ENCODE measurements at regions not wholly inside any gene's neighbourhood (a gene's known extent, or its start where the extent isn't known, plus 50 kb on each side); places are given as distances from the start of the nearest gene placed in this dataset.

GRCh38 chr7:42461537-42461936, 224.5 kb upstream of the GLI3 start:
- no peaks in the 10 kb centered on the region for H3K9me3 ChIP-seq (ENCODE audit: insufficient read depth, low read length)
- no peak overlapping the region for H2AFZ ChIP-seq (ENCODE audit: low read depth, low read length, severe bottlenecking)
- no peaks in the 10 kb centered on the region for H3K36me3 ChIP-seq (ENCODE audit: low read length)
- H3K27me3 ChIP-seq (ENCODE audit: low read length) = no peaks in the 10 kb centered on the region
- no peaks in the 10 kb centered on the region for H4K20me1 ChIP-seq (ENCODE audit: low read depth, low read length)
- H3K4me3 ChIP-seq (ENCODE audit: insufficient read depth, low read length, poor library complexity, severe bottlenecking) = no peak overlapping the region
- H3K79me2 ChIP-seq (ENCODE audit: insufficient read depth, low read length) = no peaks in the 10 kb centered on the region
- TF ChIP-seq EZH2phosphoT487 (conservative IDR thresholded peaks at IDR 0.05; ENCODE audit: low read length) = no peak
- no peak for TF ChIP-seq CTCF (IDR thresholded peaks at IDR 0.05; ENCODE audit: insufficient read depth, low read length, poor library complexity, severe bottlenecking)
- H3K4me2 ChIP-seq (ENCODE audit: low read depth, low read length, poor library complexity, severe bottlenecking) = no peak overlapping the region
- no peak overlapping the region for H3K9ac ChIP-seq (ENCODE audit: low read length)
- H3K9me2 ChIP-seq (replicated peaks; ENCODE audit: insufficient read depth, low read length) = no peaks in the 10 kb centered on the region
- no peak overlapping the region for H3K27ac ChIP-seq (ENCODE audit: low read depth, low read length)
- H3F3A ChIP-seq (ENCODE audit: insufficient read depth) = no peaks in the 10 kb centered on the region

DNA sequence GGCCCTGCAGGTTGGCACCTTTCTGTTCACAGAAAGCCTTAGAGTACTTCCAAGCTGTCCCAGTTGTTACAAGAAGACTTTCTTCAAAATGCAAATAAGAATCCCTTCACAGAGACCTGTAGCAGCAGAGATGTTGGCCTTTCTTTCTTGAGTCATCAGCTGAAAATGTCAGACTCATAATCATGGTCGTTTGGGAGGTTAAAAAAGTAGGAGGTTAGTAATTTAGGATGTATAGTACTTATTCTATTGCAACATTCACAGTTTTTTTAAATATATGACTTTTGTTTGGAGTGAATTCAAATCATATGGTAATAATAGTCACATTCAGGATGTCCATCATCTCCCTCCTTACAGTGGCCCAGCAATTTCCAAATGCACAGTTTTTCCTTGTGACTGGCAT, 223.9 kb upstream of the GLI3 start:
- H2AFZ ChIP-seq (ENCODE audit: low read depth, low read length, severe bottlenecking) = no peak overlapping the region
- no peaks in the 10 kb centered on the region for H3K79me2 ChIP-seq (ENCODE audit: insufficient read depth, low read length)
- H3K9me3 ChIP-seq (ENCODE audit: insufficient read depth, low read length) = no peaks in the 10 kb centered on the region
- H4K20me1 ChIP-seq (ENCODE audit: low read depth, low read length) = no peaks in the 10 kb centered on the region
- TF ChIP-seq CTCF (IDR thresholded peaks at IDR 0.05; ENCODE audit: insufficient read depth, low read length, poor library complexity, severe bottlenecking) (no peak), EZH2phosphoT487 (conservative IDR thresholded peaks at IDR 0.05; ENCODE audit: low read length) (no peak)
- no peak overlapping the region for H3K9ac ChIP-seq (ENCODE audit: low read length)
- H3K27ac ChIP-seq (ENCODE audit: low read depth, low read length) = no peak overlapping the region
- no peaks in the 10 kb centered on the region for H3K9me2 ChIP-seq (replicated peaks; ENCODE audit: insufficient read depth, low read length)
- no peak overlapping the region for H3K4me2 ChIP-seq (ENCODE audit: low read depth, low read length, poor library complexity, severe bottlenecking)
- H3K4me3 ChIP-seq (ENCODE audit: insufficient read depth, low read length, poor library complexity, severe bottlenecking) = no peak overlapping the region
- no peaks in the 10 kb centered on the region for H3K27me3 ChIP-seq (ENCODE audit: low read length)
- H3K36me3 ChIP-seq (ENCODE audit: low read length) = no peaks in the 10 kb centered on the region
- no peaks in the 10 kb centered on the region for H3F3A ChIP-seq (ENCODE audit: insufficient read depth)

DNA sequence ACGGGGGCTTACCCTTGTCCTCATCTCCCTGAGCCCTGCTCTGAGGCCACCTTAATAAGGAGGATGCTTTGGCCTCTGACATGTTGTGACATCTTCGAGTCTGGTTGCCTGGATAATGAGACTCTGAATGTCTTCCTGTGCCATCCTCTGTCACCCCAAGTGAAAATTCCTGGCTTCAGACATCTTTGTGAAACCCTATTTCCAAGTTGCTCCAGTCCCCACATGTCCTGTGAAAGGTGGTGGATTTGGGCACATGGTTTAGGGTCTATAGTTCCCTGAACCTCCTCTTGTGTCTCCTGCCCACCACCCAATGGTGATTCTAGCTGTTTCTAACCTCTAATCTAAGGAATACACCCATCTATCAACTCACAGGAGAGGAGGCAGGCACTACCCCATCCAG, 223.1 kb upstream of the GLI3 start:
- no peaks in the 10 kb centered on the region for H3K79me2 ChIP-seq (ENCODE audit: insufficient read depth, low read length)
- H3F3A ChIP-seq (ENCODE audit: insufficient read depth) = no peaks in the 10 kb centered on the region
- H3K9me3 ChIP-seq (ENCODE audit: insufficient read depth, low read length) = no peaks in the 10 kb centered on the region
- H3K36me3 ChIP-seq (ENCODE audit: low read length) = no peaks in the 10 kb centered on the region
- no peak overlapping the region for H3K4me3 ChIP-seq (ENCODE audit: insufficient read depth, low read length, poor library complexity, severe bottlenecking)
- no peak overlapping the region for H3K9ac ChIP-seq (ENCODE audit: low read length)
- no peaks in the 10 kb centered on the region for H4K20me1 ChIP-seq (ENCODE audit: low read depth, low read length)
- H3K9me2 ChIP-seq (replicated peaks; ENCODE audit: insufficient read depth, low read length) = no peaks in the 10 kb centered on the region
- TF ChIP-seq EZH2phosphoT487 (conservative IDR thresholded peaks at IDR 0.05; ENCODE audit: low read length) = no peak
- no peak for TF ChIP-seq CTCF (IDR thresholded peaks at IDR 0.05; ENCODE audit: insufficient read depth, low read length, poor library complexity, severe bottlenecking)
- H2AFZ ChIP-seq (ENCODE audit: low read depth, low read length, severe bottlenecking) = no peak overlapping the region
- H3K27ac ChIP-seq (ENCODE audit: low read depth, low read length) = no peak overlapping the region
- no peaks in the 10 kb centered on the region for H3K27me3 ChIP-seq (ENCODE audit: low read length)
- no peak overlapping the region for H3K4me2 ChIP-seq (ENCODE audit: low read depth, low read length, poor library complexity, severe bottlenecking)

GRCh38 chr7:42457663-42458062, 220.7 kb upstream of the GLI3 start:
- Histone ChIP-seq H3K4me2 (ENCODE audit: low read depth, low read length, poor library complexity, severe bottlenecking) (no peak overlapping the region), H2AFZ (ENCODE audit: low read depth, low read length, severe bottlenecking) (no peak overlapping the region), H3K9me2 (replicated peaks; ENCODE audit: insufficient read depth, low read length) (no peaks in the 10 kb centered on the region), H3K9me3 (ENCODE audit: insufficient read depth, low read length) (no peaks in the 10 kb centered on the region), H3K27me3 (ENCODE audit: low read length) (no peaks in the 10 kb centered on the region), H3K79me2 (ENCODE audit: insufficient read depth, low read length) (no peaks in the 10 kb centered on the region), H3K36me3 (ENCODE audit: low read length) (no peaks in the 10 kb centered on the region), H3F3A (ENCODE audit: insufficient read depth) (no peaks in the 10 kb centered on the region), H3K27ac (ENCODE audit: low read depth, low read length) (no peak overlapping the region), H3K9ac (ENCODE audit: low read length) (no peak overlapping the region), H3K4me3 (ENCODE audit: insufficient read depth, low read length, poor library complexity, severe bottlenecking) (no peak overlapping the region), H4K20me1 (ENCODE audit: low read depth, low read length) (no peaks in the 10 kb centered on the region)
- TF ChIP-seq EZH2phosphoT487 (conservative IDR thresholded peaks at IDR 0.05; ENCODE audit: low read length) = no peak

Measured in SU-DHL-6 (cell line).